ENCODE measurements at regions not wholly inside any gene's neighbourhood (a gene's known extent, or its start where the extent isn't known, plus 50 kb on each side); places are given as distances from the start of the nearest gene placed in this dataset.

- TF ChIP-seq ZNF142 (CRISPR knock-in tag; IDR thresholded peaks at IDR 0.05): no peak
- no peak for TF ChIP-seq ZNF20 (CRISPR knock-in tag; IDR thresholded peaks at IDR 0.05)
- TF ChIP-seq ZFP91 (CRISPR knock-in tag; IDR thresholded peaks at IDR 0.05; ENCODE audit: borderline replicate concordance): no peak
- no peak for TF ChIP-seq HES4 (CRISPR knock-in tag; IDR thresholded peaks at IDR 0.05; ENCODE audit: borderline replicate concordance)
- TF ChIP-seq ZNF296 (CRISPR knock-in tag; conservative IDR thresholded peaks at IDR 0.05): no peak
- TF ChIP-seq ZBTB38 (CRISPR knock-in tag; IDR thresholded peaks at IDR 0.05): no peak
- TF ChIP-seq SMAD1 (CRISPR knock-in tag; IDR thresholded peaks at IDR 0.05; ENCODE audit: borderline replicate concordance, low read depth): no peak
- TF ChIP-seq ISL2 (CRISPR knock-in tag; IDR thresholded peaks at IDR 0.05): no peak
- no peak for TF ChIP-seq E2F1 (CRISPR knock-in tag; IDR thresholded peaks at IDR 0.05)
- no peak for TF ChIP-seq ZNF607 (CRISPR knock-in tag; IDR thresholded peaks at IDR 0.05; ENCODE audit: borderline replicate concordance)
- no peak for TF ChIP-seq GABPA (IDR thresholded peaks at IDR 0.05; ENCODE audit: low read depth, low read length)
- no peak for TF ChIP-seq GABPA (CRISPR knock-in tag; IDR thresholded peaks at IDR 0.05; ENCODE audit: low read depth)
- TF ChIP-seq IRF1 (CRISPR knock-in tag; IDR thresholded peaks at IDR 0.05; ENCODE audit: low read depth): no peak
- no peak for TF ChIP-seq TMF1 (CRISPR knock-in tag; IDR thresholded peaks at IDR 0.05; ENCODE audit: low read depth)
- TF ChIP-seq KAT8 (CRISPR knock-in tag; IDR thresholded peaks at IDR 0.05): no peak
- TF ChIP-seq PATZ1 (CRISPR knock-in tag; IDR thresholded peaks at IDR 0.05): 0 out of 2 replicates have a peak, but pooled peaks have one; percentile 30
- 0 out of 2 replicates have a peak, but pooled peaks have one; percentile 4 for TF ChIP-seq ZKSCAN8 (CRISPR knock-in tag; IDR thresholded peaks at IDR 0.05; ENCODE audit: borderline replicate concordance)
- TF ChIP-seq ZNF33B (CRISPR knock-in tag; IDR thresholded peaks at IDR 0.05): no peak
Observed at GRCh38 chr12:53829130-53829819, 77.5 kb upstream of the CISTR start (continued).

Data from HepG2 (cell line).